DMS53 treated with DMSO at 0.1 percent for 48 hours (cell line): ENCODE measurements at regions not wholly inside any gene's neighbourhood (a gene's known extent, or its start where the extent isn't known, plus 50 kb on each side); places are given as distances from the start of the nearest gene placed in this dataset.

Experiments
- DNase-seq: peaks from one replicate; lab custom pipeline; 2025; ENCODE audit not compliant: unreplicated experiment; lab: John Stamatoyannopoulos, UW

DNA sequence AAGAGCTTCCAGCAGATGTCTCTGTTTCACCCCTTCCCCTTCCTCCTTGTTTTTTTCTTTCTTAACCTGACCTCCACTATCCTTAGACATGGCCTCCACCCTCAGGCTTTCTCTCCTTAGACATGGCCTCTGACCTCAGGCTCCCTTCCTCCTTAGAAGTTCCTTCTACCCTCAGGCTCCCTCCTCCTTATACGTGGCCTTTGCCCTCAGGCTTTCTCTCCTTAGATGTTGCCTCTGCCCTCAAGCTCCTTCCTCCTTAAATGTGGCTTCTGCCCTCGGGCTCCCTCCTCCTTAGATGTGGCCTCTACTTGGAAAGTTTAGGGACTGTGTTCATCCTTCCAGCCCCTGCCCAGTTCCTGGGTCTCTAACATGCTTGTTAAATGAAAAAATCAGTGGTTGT is 180.4 kb upstream of the S1PR3 start:
- DNase-seq = no peak

DNA sequence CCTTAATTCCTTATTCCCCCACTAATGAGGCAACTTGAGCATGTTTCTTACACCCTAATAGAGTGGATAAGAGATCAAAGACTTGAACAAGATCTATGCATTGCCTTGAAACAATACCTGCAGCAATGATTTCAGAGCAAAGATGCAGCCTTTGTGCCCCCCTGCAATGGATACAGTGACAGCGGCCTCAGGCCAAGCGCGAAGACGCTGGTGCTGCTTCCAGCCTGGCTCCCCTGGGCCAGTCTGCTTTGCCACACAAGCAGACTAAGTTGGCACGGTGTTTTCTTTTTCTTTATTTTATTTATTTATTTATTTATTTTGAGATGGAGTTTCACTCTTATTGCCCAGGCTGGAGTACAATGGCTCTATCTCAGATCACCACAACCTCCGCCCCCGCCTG is 179.8 kb upstream of the S1PR3 start:
- no peak for DNase-seq

DNA sequence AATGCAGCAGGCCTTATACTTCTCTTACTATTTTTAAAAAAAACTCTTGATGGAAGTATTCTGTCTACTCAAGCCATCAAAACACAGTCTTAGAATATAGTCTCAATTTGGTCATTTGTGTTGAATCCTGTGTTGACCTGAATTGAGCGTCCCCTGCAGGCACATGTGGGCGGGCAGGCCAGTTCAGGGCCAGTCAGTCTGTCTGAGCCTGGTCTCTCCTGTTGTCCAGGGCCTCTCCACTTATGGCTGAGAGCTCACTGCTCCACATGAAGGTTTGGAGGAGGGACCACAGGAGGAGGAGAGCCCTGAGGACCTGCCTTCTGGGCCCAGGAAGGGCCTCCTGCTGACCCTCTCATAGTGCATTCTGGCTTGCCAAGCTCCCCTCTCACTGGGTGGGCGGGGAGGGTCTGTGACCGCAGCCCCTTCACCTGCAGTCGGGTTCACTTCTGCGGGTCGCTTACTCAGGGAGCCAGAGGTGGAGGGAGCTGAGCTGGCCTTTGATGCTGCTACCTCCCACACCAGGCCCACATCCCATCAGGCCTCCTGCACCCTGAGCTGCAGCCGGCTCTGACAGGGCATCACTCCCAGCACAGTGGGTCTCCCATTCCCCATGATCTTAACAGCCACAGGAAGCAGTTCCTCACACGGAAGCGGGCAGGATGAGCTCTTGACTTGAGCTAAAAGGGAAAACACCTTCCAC is 178.2 kb upstream of the S1PR3 start:
- DNase-seq = no peak

DNA sequence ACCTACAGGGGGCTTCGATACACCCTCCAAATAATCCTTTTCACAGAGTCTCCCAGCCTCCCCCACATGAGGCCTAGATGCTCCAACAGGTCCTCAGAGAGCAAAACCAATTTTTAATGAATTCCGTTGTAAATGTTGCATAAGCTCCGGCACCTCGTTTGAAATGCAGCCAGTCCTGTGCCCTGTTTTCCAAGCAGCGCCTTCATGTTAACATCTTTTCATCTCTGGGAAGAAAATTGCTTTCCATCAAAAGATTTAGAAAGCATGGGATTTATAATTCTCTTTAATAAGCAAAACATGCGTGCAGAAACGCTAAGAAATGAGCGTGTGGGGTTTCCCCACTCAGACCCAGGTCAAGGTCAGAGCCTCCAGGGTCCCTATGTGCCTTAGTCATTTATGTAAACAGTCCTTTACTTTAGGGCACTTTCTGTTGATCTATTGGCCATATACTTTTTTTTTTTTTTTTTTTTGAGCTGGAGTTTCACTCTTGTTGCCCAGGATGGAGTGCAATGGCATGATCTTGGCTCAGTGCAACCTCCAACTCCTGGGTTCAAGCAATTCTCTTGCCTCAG is 177.5 kb upstream of the S1PR3 start:
- DNase-seq = no peak

DNA sequence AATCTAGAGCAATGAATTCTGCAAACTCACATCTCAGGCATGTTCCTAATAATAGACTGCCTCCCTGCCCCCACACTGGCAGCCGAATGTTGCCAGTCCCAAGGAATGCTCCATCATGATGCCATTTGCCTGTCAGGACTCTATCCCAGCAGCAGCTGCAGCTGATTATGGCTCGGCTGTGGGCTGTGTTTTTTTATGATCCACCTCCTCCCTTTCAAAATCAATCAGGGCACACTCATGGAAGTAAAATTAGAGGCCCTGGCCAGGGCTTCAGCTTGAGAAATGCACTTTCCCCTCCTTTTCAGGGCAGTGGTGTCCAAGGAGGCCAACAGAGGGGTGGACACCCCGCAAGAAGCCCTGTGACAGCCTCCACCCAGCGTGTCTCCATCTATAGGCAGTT is 176.7 kb upstream of the S1PR3 start:
- no peak for DNase-seq

DNA sequence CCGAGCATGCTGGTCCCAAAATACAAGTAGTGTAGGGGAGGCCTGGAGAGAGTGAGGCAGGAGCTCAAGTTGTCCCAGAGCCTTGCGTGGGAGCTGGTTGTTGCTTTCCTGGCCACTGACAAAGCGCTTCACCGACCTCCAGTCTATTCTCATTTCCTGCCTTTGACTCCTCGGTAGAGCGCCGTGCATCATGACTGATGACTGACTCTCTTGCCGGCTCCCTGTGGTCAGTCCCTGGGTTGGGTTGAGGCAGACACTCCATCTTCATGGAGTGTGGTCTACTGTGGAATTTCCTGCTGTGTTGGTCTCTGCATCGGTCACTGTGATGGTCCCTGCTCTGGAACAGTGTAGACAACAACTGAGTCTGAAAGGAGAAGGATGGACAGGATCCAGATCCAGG is 175.1 kb upstream of the S1PR3 start:
- no peak for DNase-seq

DNA sequence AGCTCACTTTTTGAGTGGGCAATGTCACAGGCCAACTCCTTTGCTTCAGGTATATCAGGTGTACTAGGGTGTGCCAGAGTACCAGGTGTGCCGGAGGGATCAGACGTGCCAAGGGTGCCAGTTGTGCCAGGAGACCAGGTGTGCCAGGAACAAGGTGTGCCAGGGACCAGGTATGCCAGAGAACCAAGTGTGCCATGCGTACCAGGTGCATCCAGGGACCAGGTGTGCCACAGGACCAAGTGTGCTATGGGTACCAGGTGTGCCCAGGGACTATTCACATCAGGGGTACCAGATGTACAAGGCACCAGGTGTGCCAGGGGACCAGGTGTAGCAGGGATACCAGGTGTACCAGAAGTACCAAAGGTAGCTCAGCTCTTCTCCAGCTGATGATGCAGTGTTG is 174.7 kb upstream of the S1PR3 start:
- DNase-seq = no peak

DNA sequence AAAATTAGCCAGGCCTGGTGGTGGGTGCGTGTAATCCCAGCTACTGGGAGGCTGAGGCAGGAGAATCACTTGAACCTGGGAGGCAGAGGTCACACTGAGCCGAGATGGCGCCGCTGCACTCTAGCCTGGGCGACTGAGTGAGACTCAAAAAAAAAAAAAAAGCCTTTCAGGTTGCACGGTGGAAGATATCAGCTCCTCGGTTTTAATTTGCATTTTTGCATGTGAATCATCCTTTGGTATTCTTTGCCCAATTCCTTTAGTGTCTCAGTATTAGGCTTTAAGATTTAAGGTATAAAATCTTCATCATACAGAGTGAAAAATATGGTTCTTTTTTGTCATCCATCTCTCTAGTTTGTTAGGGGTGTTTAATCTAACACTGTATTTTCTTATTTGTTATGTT is 173.6 kb upstream of the S1PR3 start:
- DNase-seq = no peak

DNA sequence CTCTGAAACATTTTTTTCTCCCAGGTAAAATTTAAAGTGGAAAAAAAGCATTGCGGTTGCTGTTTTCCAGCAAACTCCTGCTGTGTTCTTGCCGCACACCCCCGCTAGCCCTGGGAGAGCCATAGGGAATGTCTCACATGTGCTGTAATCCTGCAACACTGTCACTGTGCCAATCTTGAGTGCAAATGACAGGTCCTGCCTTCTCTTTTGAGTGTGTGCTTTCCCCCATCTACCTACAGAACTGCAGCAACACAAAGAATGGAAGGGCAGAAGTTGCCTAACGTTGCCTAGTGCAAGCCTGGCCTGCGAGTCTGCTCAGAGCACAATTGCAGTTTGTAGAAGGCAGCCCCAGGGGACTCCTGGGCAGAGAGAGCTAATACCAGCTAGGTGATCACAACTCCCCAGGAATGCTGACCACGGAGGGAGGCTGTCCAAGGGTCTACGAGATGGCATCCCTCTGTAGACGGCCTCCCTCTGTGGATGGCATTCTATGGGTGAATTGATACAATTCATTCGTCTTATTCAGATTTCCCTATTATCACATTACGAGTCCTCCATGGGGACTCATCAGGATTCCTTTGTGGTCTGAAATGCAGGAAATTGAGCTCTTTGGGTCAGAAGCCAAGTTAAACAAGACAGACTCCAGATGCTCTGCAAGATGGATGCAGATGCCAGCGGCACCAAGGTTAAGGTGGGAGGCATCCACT is 172.6 kb upstream of the S1PR3 start:
- DNase-seq = no peak

DNA sequence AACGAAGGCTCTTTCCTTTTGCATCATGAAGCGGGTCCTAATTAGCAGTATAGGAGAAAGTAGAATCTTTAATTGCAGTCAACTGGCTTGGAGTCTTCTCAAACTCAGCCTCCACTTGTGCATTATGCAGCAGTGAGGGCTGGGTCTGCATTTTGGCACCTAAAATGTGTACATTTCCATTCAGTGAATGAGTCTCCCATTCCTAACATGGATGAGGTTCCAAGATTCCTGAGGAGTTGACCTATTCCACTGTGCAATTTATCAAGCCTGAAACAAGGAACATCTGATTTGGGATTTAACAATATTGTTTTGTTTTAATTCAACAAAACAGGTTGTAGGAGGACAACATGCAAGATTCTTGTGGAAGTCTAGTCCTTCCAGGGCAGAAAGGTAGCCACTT is 171.8 kb upstream of the S1PR3 start:
- DNase-seq = no peak

DNA sequence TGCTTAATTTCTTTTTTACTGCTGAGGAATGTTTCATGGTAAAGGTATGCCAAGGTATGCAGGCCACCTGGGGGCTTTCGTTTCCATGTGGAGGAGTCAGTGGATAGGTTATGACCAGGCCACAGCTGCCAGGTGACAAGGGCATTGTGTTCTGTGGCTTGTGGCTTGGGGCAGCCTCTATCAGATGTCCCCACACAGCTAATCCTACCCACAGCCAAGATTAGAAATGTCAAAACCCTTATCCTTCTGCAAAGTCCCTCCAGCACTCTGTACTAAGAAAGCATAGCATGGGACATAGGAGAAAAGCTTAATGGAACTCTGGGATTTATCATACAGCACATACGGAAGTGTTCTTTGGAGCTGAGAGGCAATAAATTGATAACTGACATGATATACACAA is 171.2 kb upstream of the S1PR3 start:
- no peak for DNase-seq

DNA sequence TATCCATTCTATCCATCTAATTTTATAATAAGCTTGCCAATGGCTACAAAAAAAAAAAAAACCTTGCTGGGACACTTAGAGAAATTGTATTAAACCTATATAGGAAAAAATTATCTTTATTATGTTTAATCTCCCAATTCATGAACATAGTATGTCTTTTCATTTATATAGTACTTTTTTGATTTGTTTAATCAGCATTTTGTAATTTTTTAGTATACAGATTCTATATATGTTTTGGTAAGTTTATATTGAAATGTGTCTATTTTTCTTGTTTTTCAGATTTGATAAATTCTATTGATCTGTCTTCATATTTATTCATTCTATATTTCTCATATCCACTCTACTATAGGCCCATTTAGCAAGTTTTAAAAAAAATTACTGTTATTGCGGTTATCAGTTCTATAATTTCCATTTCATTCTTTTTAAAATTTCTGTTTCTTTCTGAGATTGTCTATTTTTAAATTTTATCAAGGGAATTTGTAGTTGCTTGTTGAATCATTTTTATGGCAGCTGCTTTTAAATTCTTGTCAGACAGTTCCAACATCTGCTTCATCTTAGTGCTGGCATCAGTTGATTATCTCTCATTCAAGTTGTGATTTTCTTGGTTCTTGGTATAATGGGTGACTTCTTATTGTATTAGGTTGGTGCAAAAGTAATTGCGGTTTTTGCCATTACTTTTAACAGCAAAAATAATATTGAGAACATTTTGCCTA is 170.1 kb upstream of the S1PR3 start:
- DNase-seq = no peak

DNA sequence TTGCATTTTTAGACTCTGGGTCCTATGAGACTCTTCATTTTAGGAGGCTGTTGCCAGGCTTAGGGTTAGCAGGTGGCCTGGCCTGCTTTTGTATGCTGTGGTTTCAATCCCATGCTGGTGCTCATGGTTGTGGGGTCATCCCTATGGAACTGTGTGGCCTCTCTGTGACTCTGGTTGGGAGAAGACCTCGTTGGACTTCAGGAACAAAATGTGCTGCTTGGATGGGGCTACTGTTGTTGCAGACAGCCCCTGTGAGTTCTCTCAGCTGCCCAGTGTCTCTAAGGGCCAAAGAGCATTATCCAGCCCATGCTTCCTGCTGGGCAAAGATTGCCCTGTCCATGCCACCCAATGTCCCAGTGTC is 169.5 kb upstream of the S1PR3 start:
- DNase-seq = no peak

DNA sequence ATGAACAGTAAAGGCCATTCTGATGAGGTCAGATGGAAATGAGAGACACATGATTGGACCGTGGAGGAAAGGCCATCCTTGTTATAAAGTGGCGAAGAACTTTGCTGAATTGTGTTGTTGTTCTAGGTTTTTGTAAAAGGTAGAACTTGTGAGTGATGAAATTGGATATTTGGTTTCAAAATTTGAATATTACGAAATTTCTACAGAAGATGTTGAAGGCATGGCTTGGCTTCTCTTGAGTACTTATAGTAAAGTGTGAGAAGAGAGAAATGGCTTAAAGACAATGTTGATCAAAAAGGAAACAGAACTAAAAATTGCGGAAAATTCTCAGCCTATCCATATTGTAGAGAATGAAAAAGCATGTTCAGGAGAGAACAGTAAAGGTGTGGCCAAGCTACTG is 166.6 kb upstream of the S1PR3 start:
- no peak for DNase-seq

DNA sequence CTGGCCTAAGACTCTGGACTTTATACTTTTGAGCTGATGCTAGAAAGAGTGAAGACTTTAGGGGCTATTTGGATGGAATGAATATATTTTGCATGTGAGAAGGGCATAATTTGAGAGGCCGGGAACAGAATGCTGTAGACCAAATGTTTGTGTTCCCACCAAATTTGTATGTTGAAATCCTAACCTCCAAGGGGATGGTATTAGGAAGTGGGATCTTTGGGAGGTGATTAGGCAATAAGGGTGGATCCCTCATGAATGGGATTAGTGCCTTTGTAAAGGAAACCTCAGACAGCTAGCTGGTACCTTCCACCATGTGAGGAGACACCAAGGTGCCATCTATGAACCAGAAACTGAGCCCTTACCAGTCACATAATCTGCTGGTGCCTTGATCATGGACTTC is 165.1 kb upstream of the S1PR3 start:
- DNase-seq = no peak

DNA sequence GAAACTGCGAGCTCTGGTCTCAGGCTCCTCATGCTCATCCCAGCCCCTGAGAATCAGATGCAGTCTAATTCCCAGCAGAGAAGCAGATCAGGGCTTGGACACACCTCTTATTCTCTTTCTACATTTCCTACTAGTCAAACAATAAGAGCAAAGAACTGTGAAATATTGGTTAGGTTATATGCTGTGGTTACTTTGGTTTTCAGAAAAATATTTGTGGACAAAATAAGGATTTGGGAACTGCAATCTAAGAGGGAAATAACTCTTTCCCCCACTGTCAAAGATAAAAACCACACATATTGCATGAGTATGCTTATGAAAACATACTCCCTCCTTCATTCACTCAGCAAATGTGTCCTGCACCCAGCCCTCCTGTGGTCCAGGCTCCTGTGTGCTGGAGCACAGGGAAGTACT is 164.5 kb upstream of the S1PR3 start:
- no peak for DNase-seq

DNA sequence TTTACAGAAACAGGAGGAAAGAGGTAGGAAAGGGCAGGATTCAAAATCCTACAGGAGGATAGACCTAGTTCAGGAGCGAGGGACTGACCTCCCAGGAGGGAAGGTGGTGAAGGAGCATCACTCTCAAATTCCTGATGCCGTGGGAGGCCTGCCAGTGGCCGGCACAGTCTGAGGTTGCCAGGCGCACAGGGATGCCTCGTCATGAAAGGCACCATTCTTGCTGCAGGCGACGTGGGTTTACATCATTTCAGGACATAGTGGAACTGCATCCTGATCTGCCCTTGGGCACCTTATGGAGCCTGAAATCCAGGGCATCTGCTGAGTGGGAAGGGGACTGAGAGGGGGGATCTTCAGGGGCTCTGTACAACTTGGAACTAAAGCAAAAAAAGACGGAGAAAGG is 163.2 kb upstream of the S1PR3 start:
- DNase-seq = no peak

DNA sequence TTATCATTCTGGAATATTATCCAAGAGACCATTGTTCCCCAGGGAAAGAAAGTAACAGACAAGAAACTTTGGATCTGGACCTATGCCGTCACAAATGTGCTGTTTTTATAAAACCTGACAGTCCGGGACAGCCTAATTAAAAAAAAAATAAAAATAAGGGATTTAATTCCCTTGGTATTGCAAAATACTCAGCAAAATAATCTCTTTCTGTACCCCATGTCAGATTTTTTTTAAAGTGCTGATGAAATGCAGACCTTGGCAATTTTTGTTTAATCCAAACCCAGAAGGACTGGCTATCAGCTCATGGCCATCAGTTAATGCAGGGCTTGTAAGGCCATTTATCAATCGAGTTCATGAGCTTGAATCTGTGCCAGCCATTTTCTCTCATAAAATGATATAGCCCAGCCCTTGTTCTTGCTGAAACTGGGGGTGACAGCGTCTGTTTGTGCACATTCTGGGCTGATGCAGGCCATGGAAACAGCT is 162.7 kb upstream of the S1PR3 start:
- DNase-seq = no peak

DNA sequence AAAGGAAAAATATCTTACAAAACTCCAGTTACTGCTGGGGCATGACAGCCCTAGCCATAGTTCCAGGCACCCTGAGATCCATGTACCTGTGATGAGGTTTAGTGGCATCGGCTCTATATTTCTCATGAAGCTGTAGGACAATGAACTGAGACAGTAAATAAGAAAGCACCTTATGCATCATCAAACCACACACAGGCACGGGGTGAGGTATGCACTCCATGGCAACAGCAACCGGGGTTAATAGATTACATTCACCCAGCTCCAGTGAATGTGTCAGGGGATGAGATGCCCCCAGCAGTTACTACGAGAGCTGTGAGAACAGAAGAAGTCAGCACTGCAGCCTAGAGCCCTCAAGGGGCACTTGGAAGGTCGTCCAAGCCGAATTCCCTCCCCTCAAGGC is 162.0 kb upstream of the S1PR3 start:
- DNase-seq = no peak

DNA sequence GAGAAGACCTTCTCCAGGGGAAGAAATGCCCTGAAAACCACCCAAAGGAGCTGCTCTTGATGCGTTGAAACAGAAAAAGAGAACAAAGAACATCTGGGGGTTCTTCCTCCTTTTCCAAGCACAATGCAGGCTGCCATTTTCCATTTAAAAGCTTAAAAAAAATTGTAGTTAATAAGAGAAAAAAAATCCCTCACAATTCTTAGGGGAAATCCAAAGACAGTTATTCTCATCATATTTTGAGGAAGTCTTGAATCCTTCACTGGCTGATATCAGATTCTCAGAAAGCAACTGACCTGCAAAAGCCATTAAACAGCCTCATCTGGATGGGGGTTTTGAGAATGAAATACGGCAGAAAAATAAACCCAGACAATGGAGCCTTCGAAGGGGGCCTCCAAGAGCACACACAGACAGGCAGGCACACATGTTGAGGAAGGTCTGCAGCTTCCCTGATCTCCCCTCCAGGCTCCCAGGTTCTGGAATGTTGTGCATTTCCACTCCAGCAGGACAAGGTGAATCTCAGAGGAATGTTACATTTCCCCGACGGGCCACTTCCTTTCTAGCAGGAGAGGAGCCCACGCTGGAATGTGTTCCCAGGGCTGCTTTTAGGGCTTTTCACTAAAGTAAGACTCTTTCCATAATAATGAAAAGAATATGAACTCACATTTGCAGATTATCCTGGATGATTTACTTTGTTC is 159.4 kb upstream of the S1PR3 start:
- no peak for DNase-seq

DNA sequence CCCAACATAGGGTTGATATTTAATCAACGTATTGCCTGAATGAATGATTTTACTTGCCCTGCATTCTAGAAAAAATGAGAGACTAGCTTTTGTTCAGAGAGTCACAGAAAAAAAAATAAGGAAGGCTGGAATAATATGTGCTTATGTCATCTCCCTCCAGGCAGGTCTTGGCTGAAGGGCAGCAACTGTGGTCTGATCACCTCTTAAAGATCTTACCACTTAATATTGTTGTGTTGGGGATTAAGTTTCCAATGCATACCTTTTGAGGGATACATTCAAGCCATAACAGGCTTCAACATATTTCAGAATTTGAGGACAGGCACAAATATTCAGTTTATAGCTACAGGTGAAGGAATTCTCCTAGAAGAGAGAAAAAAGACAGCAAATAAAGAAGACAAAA is 157.3 kb upstream of the S1PR3 start:
- no peak for DNase-seq
